GM18519 (cell line): ENCODE measurements at regions not wholly inside any gene's neighbourhood (a gene's known extent, or its start where the extent isn't known, plus 50 kb on each side); places are given as distances from the start of the nearest gene placed in this dataset.
"Not testable (repeated sequence)": the region's sequence is repeated elsewhere in the genome, so short reads cannot be mapped to it uniquely, and the experiment has no call there.

Experiments used
- ATAC-seq: cut with Tn5 transposase; IDR thresholded peaks from one replicate; pipeline ENCODE4 v1.9.1; 2021; ENCODE audit warnings: mild to moderate bottlenecking, moderate library complexity; ENCODE audit not compliant: unreplicated experiment, low FRiP score

GRCh38 chr1:14324248-14324630 is 274.2 kb upstream of the KAZN start:
- no peak for ATAC-seq

- no peak for ATAC-seq
Observed at GRCh38 chr1:14326857-14327256, 271.6 kb upstream of the KAZN start.

- ATAC-seq = no peak
Observed at GRCh38 chr1:14328685-14329084, 269.8 kb upstream of the KAZN start.

GRCh38 chr1:14332158-14332557 is 266.3 kb upstream of the KAZN start:
- ATAC-seq = no peak

- no peak for ATAC-seq
Observed at GRCh38 chr1:14334336-14335176, 263.9 kb upstream of the KAZN start.

GRCh38 chr1:14338509-14338908 is 260.0 kb upstream of the KAZN start:
- no peak for ATAC-seq

- no peak for ATAC-seq
Observed at GRCh38 chr1:14339288-14339687, 259.2 kb upstream of the KAZN start.

- no peak for ATAC-seq
Observed at GRCh38 chr1:14340002-14340785, 258.3 kb upstream of the KAZN start.

GRCh38 chr1:14341147-14341546 is 257.3 kb upstream of the KAZN start:
- ATAC-seq = no peak

GRCh38 chr1:14345946-14346550 is 252.4 kb upstream of the KAZN start:
- ATAC-seq = no peak

GRCh38 chr1:14347186-14347585 is 251.3 kb upstream of the KAZN start:
- ATAC-seq = no peak

- ATAC-seq = no peak
Observed at GRCh38 chr1:14347776-14348175, 250.7 kb upstream of the KAZN start.

GRCh38 chr1:14350197-14350596 is 248.3 kb upstream of the KAZN start:
- ATAC-seq = no peak

GRCh38 chr1:14352897-14353296 is 245.6 kb upstream of the KAZN start:
- no peak for ATAC-seq

GRCh38 chr1:14361005-14361404 is 237.5 kb upstream of the KAZN start:
- not testable (repeated sequence) for ATAC-seq

- ATAC-seq = no peak
Observed at GRCh38 chr1:14362331-14362730, 236.2 kb upstream of the KAZN start.

GRCh38 chr1:14363036-14363590 is 235.4 kb upstream of the KAZN start:
- no peak for ATAC-seq

- ATAC-seq = no peak
Observed at GRCh38 chr1:14363707-14364413, 234.6 kb upstream of the KAZN start.

GRCh38 chr1:14365301-14365988 is 233.0 kb upstream of the KAZN start:
- no peak for ATAC-seq
